ENCODE measurements at regions not wholly inside any gene's neighbourhood (a gene's known extent, or its start where the extent isn't known, plus 50 kb on each side); places are given as distances from the start of the nearest gene placed in this dataset.

- Mint-ChIP-seq H3K27me3 (ENCODE audit: low read depth in 2 of 2) (peaks cover 0 to 15% of the 10 kb centered on the region in 2 donors), H3K36me3 (no peaks in the 10 kb centered on the region), H3K4me1 (peaks cover 0 to 6% of the 10 kb centered on the region in 2 donors), H3K9me3 (no peaks in the 10 kb centered on the region), H3K27ac (no peak overlapping the region), H3K4me3 (no peak overlapping the region)
- DNase-seq (no peak), ATAC-seq (no peak)
- WGBS (ENCODE audit: insufficient coverage): 100% methylated on average over 1 of the region's 2 CpGs
- TF ChIP-seq, protein P1, sequence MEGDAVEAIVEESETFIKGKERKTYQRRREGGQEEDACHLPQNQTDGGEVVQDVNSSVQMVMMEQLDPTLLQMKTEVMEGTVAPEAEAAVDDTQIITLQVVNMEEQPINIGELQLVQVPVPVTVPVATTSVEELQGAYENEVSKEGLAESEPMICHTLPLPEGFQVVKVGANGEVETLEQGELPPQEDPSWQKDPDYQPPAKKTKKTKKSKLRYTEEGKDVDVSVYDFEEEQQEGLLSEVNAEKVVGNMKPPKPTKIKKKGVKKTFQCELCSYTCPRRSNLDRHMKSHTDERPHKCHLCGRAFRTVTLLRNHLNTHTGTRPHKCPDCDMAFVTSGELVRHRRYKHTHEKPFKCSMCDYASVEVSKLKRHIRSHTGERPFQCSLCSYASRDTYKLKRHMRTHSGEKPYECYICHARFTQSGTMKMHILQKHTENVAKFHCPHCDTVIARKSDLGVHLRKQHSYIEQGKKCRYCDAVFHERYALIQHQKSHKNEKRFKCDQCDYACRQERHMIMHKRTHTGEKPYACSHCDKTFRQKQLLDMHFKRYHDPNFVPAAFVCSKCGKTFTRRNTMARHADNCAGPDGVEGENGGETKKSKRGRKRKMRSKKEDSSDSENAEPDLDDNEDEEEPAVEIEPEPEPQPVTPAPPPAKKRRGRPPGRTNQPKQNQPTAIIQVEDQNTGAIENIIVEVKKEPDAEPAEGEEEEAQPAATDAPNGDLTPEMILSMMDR (IDR thresholded peaks at IDR 0.05): no peak
- Histone ChIP-seq H3K27me3 (ENCODE audit: control insufficient read depth, insufficient read depth, low read length) (no peaks in the 10 kb centered on the region), H3K4me3 (ENCODE audit: low read length) (no peak overlapping the region), H3K36me3 (ENCODE audit: control insufficient read depth, insufficient read depth, low read length) (no peaks in the 10 kb centered on the region), H3K27ac (ENCODE audit: low read length) (no peak overlapping the region), H3K4me1 (ENCODE audit: control insufficient read depth, insufficient read depth, low read length) (peaks cover 5% of the 10 kb centered on the region), H3K9me3 (ENCODE audit: control insufficient read depth, insufficient read depth, low read length) (no peaks in the 10 kb centered on the region)
- intact Hi-C loops (cut with micrococcal nuclease): no loop called here
These were observed 139.9 kb downstream of the PALM2AKAP2 start for GRCh38 chr9:109919736-109920408.

GRCh38 chr9:109922617-109923470 lies 142.8 kb downstream of the PALM2AKAP2 start:
- no peak for ATAC-seq
- no peaks in the 10 kb centered on the region for H3K9me3 Mint-ChIP-seq

DNA sequence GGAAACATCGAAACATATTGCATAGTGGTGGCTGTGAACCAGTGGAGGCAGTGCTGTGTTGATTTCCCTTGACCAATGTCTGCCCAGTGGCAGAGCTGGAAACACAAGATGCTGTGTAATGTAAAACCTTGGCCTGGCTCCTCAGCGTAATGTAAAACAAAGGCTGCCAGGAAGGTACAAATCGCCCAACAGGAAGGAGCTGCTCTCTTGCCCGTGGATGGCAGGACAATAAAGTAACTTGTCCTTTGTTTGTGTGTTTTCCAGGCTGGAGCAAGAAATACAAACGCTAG lies 143.4 kb downstream of the PALM2AKAP2 start:
- Histone ChIP-seq H3K4me3 (ENCODE audit: low read length) (no peak overlapping the region), H3K27ac (ENCODE audit: low read length) (no peak overlapping the region), H3K27me3 (ENCODE audit: control insufficient read depth, insufficient read depth, low read length) (no peaks in the 10 kb centered on the region), H3K9me3 (ENCODE audit: control insufficient read depth, insufficient read depth, low read length) (no peaks in the 10 kb centered on the region), H3K36me3 (ENCODE audit: control insufficient read depth, insufficient read depth, low read length) (no peaks in the 10 kb centered on the region), H3K4me1 (ENCODE audit: control insufficient read depth, insufficient read depth, low read length) (peaks cover 7% of the 10 kb centered on the region)
- intact Hi-C loops (cut with micrococcal nuclease): no loop called here
- H3K4me3 Mint-ChIP-seq: no peak overlapping the region
- WGBS (ENCODE audit: insufficient coverage): 88% methylated on average over 5 of the region's 5 CpGs
- no peak overlapping the region for H3K27ac Mint-ChIP-seq
- peaks cover 0 to 24% of the 10 kb centered on the region in 2 donors for H3K27me3 Mint-ChIP-seq (ENCODE audit: low read depth in 2 of 2)
- H3K9me3 Mint-ChIP-seq: no peaks in the 10 kb centered on the region
- DNase-seq (no peak), ATAC-seq (no peak)
- TF ChIP-seq, protein P1 (IDR thresholded peaks at IDR 0.05): no peak
- no peaks in the 10 kb centered on the region for H3K36me3 Mint-ChIP-seq
- peaks cover 0 to 5% of the 10 kb centered on the region in 2 donors for H3K4me1 Mint-ChIP-seq

More at GRCh38 chr9:109922617-109923470, 142.8 kb downstream of the PALM2AKAP2 start:
- WGBS (ENCODE audit: insufficient coverage): 100% methylated on average over 2 of the region's 2 CpGs
- H3K27ac ChIP-seq (ENCODE audit: low read length): no peak overlapping the region
- TF ChIP-seq, protein P1 (IDR thresholded peaks at IDR 0.05): no peak
- no peak overlapping the region for H3K4me3 Mint-ChIP-seq
- no peak for DNase-seq
- H3K4me1 Mint-ChIP-seq: peaks cover 0 to 6% of the 10 kb centered on the region in 2 donors
- H3K36me3 Mint-ChIP-seq: no peaks in the 10 kb centered on the region
- intact Hi-C loops (cut with micrococcal nuclease): no loop called here
- no peak overlapping the region for H3K27ac Mint-ChIP-seq
- H3K9me3 ChIP-seq (ENCODE audit: control insufficient read depth, insufficient read depth, low read length): no peaks in the 10 kb centered on the region
- H3K27me3 ChIP-seq (ENCODE audit: control insufficient read depth, insufficient read depth, low read length): no peaks in the 10 kb centered on the region
- no peaks in the 10 kb centered on the region for H3K36me3 ChIP-seq (ENCODE audit: control insufficient read depth, insufficient read depth, low read length)
- no peak overlapping the region for H3K4me3 ChIP-seq (ENCODE audit: low read length)
- H3K27me3 Mint-ChIP-seq (ENCODE audit: low read depth in 2 of 2): peaks cover 0 to 24% of the 10 kb centered on the region in 2 donors
- H3K4me1 ChIP-seq (ENCODE audit: control insufficient read depth, insufficient read depth, low read length): peaks cover 7% of the 10 kb centered on the region
